H9 (cell line): ENCODE measurements at regions not wholly inside any gene's neighbourhood (a gene's known extent, or its start where the extent isn't known, plus 50 kb on each side); places are given as distances from the start of the nearest gene placed in this dataset.

Source experiments
- DNase-seq: peaks from one replicate; pipeline ENCODE4 v3.0.0-alpha.2; 2017
- H2AFZ ChIP-seq: one replicate; pipeline ENCODE4 v1.6.1; 2013; ENCODE audit warnings: mild to moderate bottlenecking, low read length, control low read depth, moderate library complexity
- H2AK5ac ChIP-seq: 2 replicates; pipeline ENCODE4 v1.6.1; 2013; ENCODE audit warnings: low read length, control low read depth, mixed read lengths; ENCODE audit not compliant: insufficient read length
- H2BK120ac ChIP-seq: one replicate; pipeline ENCODE4 v1.6.1; 2013; ENCODE audit warnings: low read depth, mild to moderate bottlenecking, low read length, control low read depth, inconsistent platforms; ENCODE audit not compliant: poor library complexity, severe bottlenecking
- H2BK12ac ChIP-seq: 2 replicates; pipeline ENCODE4 v1.6.1; 2013; ENCODE audit warnings: low read length, control low read depth, mixed read lengths, low read depth; ENCODE audit not compliant: insufficient read length
- H2BK15ac ChIP-seq: 2 replicates; pipeline ENCODE4 v1.6.1; 2013; ENCODE audit warnings: low read depth, low read length, control low read depth
- H2BK20ac ChIP-seq: one replicate; pipeline ENCODE4 v1.6.1; 2013; ENCODE audit warnings: low read depth, mild to moderate bottlenecking, low read length, control low read depth, inconsistent platforms; ENCODE audit not compliant: poor library complexity, severe bottlenecking
- H2BK5ac ChIP-seq: 2 replicates; pipeline ENCODE4 v1.6.1; 2013; ENCODE audit warnings: low read length, control low read depth, mixed read lengths; ENCODE audit not compliant: insufficient read length
- H3K14ac ChIP-seq: 2 replicates; pipeline ENCODE4 v1.6.1; 2013; ENCODE audit warnings: low read length, control low read depth; ENCODE audit not compliant: insufficient read depth
- H3K18ac ChIP-seq: 2 replicates; pipeline ENCODE4 v1.6.1; 2013; ENCODE audit warnings: low read depth, mild to moderate bottlenecking, mixed read lengths, low read length, control low read depth; ENCODE audit not compliant: insufficient read length
- H3K23ac ChIP-seq: 2 replicates; pipeline ENCODE4 v1.6.1; 2013; ENCODE audit warnings: low read length, control low read depth, mixed read lengths, low read depth; ENCODE audit not compliant: insufficient read length
- H3K23me2 ChIP-seq: 2 replicates; pipeline ENCODE4 v1.6.1; 2013; ENCODE audit warnings: low read depth, mild to moderate bottlenecking, mixed read lengths, low read length, control low read depth; ENCODE audit not compliant: insufficient read length, poor library complexity, severe bottlenecking
- H3K27ac ChIP-seq: 2 replicates; pipeline ENCODE4 v1.5.1; 2013; ENCODE audit warnings: low read length, control low read depth, mixed read lengths, low read depth; ENCODE audit not compliant: insufficient read length
- H3K27me3 ChIP-seq: 2 replicates; pipeline ENCODE4 v1.6.1; 2013; ENCODE audit warnings: low read length, control low read depth, inconsistent platforms; ENCODE audit not compliant: insufficient read depth
- H3K4ac ChIP-seq: 2 replicates; pipeline ENCODE4 v1.6.1; 2013; ENCODE audit warnings: low read depth, mild to moderate bottlenecking, control low read depth, inconsistent platforms, low read length, moderate library complexity
- H3K4me1 ChIP-seq: 2 replicates; pipeline ENCODE4 v1.6.1; 2013; ENCODE audit warnings: low read length, control low read depth, inconsistent platforms; ENCODE audit not compliant: insufficient read depth
- H3K4me2 ChIP-seq: 2 replicates; pipeline ENCODE4 v1.6.1; 2013; ENCODE audit warnings: low read length, control low read depth, mixed read lengths; ENCODE audit not compliant: insufficient read length, insufficient read depth
- H3K56ac ChIP-seq: 2 replicates; pipeline ENCODE4 v1.6.1; 2013; ENCODE audit warnings: low read depth, mild to moderate bottlenecking, mixed read lengths, low read length, control low read depth; ENCODE audit not compliant: insufficient read length
- H3K79me1 ChIP-seq: 2 replicates; pipeline ENCODE4 v1.6.1; 2013; ENCODE audit warnings: low read depth, mild to moderate bottlenecking, moderate library complexity, low read length, control low read depth, inconsistent platforms; ENCODE audit not compliant: insufficient read depth, poor library complexity, severe bottlenecking
- H3K79me2 ChIP-seq: 2 replicates; pipeline ENCODE4 v1.6.1; 2013; ENCODE audit warnings: low read length, control low read depth, inconsistent platforms; ENCODE audit not compliant: insufficient read depth
- H3K9ac ChIP-seq: 2 replicates; pipeline ENCODE4 v1.6.1; 2013; ENCODE audit warnings: low read length, control low read depth, mixed read lengths; ENCODE audit not compliant: insufficient read length; ENCODE audit errors: extremely low read depth
- H3K9me3 ChIP-seq: one replicate; pipeline ENCODE4 v1.6.1; 2013; ENCODE audit warnings: low read depth, low read length, inconsistent platforms; ENCODE audit not compliant: control insufficient read depth
- H3T11ph ChIP-seq: one replicate; pipeline ENCODE4 v1.6.1; 2013; ENCODE audit warnings: mild to moderate bottlenecking, low read length, control low read depth, inconsistent platforms
- H4K20me1 ChIP-seq: one replicate; pipeline ENCODE4 v1.6.1; 2013; ENCODE audit not compliant: control insufficient read depth, insufficient read length, insufficient read depth
- H4K5ac ChIP-seq: 2 replicates; pipeline ENCODE4 v1.6.1; 2013; ENCODE audit warnings: low read depth, mild to moderate bottlenecking, mixed read lengths, low read length, control low read depth; ENCODE audit not compliant: insufficient read length
- H4K8ac ChIP-seq: replicated peaks from 2 replicates; pipeline ENCODE4 v1.6.1; 2013; ENCODE audit warnings: low read length, control low read depth, mixed read lengths, low read depth; ENCODE audit not compliant: insufficient read length
- H4K91ac ChIP-seq: 2 replicates; pipeline ENCODE4 v1.6.1; 2013; ENCODE audit warnings: low read depth, mild to moderate bottlenecking, moderate library complexity, mixed read lengths, low read length, control low read depth; ENCODE audit not compliant: insufficient read length
- H3K27ac Mint-ChIP-seq, 3 experiments: 2 replicates in 2 of 3; 3 replicates in 1 of 3; pipeline ENCODE4 v1.8.0; 2020 to 2021; ENCODE audit warnings: mixed read lengths in 3 of 3, mild to moderate bottlenecking in 1 of 3, moderate library complexity in 1 of 3
- H3K27me3 Mint-ChIP-seq: 2 replicates; pipeline ENCODE4 v1.8.0; 2021; ENCODE audit warnings: low read depth, mild to moderate bottlenecking, moderate library complexity, mixed read lengths
- H3K36me3 Mint-ChIP-seq, 3 experiments: 2 replicates in 2 of 3; 3 replicates in 1 of 3; pipeline ENCODE4 v1.8.0; 2020 to 2021; ENCODE audit warnings: low read depth in 3 of 3, mixed read lengths in 3 of 3; ENCODE audit not compliant: insufficient read depth in 1 of 3
- H3K4me1 Mint-ChIP-seq, 2 experiments: 2 replicates each; pipeline ENCODE4 v1.8.0; 2020; ENCODE audit warnings: mixed read lengths in 2 of 2
- H3K4me3 Mint-ChIP-seq, 2 experiments: 2 replicates in 1 of 2; 3 replicates in 1 of 2; pipeline ENCODE4 v1.8.0; 2020 to 2021; ENCODE audit warnings: mild to moderate bottlenecking in 2 of 2, mixed read lengths in 2 of 2, moderate library complexity in 1 of 2
- H3K9me3 Mint-ChIP-seq, 2 experiments: 2 replicates in 1 of 2; 3 replicates in 1 of 2; pipeline ENCODE4 v1.8.0; 2020; ENCODE audit warnings: mild to moderate bottlenecking in 2 of 2, mixed read lengths in 2 of 2, moderate library complexity in 1 of 2
- CTCF ChIP-seq: fragments of 200-600 bp; sonication (generic); conservative IDR thresholded peaks from 3 replicates; pipeline ENCODE4 v1.8.0; 2021; ENCODE audit warnings: antibody characterized with exemption, mild to moderate bottlenecking
- WGBS: extraction: QIAGEN DNeasy Blood & Tissue Kit; methylation state at CpG from one replicate; pipeline ENCODE4 v1.1.7; 2013; ENCODE audit warnings: missing lambda C conversion rate, low lambda C conversion rate, mixed read lengths; ENCODE audit not compliant: insufficient read length; ENCODE audit errors: extremely low coverage; 5-methylcytosine and 5-hydroxymethylcytosine counted together

DNA sequence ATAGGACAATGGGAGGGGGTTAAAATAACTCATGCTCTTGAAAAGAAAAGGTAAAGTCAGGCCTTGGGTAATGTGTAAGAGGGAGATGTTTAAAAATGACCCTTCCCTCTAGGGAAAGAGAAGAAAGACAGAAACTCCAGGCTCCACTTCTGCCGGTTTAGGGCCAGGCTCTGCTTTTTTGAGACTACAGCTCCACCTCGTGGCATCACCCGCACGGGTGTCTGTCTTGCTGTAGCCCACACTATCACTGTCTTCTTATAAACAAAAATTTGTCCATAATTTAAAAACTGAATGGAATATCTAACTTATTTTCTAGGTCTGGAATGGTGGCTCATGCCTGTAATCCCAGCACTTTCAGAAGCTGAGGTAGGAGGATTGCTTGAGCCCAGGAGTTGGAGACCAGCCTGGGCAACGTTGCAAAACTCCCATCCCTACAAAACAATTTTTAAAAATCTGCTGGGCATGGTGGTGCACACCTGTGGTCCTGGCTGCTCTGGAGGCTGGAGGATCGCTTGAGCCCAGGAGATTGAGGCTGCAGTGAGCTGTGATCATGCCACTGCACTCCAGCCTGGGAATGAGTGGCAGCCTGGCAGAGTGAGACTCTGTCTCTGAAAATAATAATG lies 65.1 kb upstream of the GTF3A start:
- Histone ChIP-seq H3K9me3 (no peaks in the 10 kb centered on the region), H2AK5ac (no peak overlapping the region), H3K18ac (no peak overlapping the region), H2BK12ac (no peak overlapping the region), H4K5ac (no peak overlapping the region), H3K14ac (no peak overlapping the region), H3K4me1 (peaks cover 10% of the 10 kb centered on the region; the same call in 1 of the 2 replicates), H3K23ac (no peak overlapping the region), H3K9ac (no peak overlapping the region), H3K4me2 (no peak overlapping the region), H3K79me2 (no peaks in the 10 kb centered on the region), H3K4ac (no peak overlapping the region), H3T11ph (no peak overlapping the region), H2BK120ac (no peak overlapping the region), H4K20me1 (no peaks in the 10 kb centered on the region), H3K23me2 (peaks cover 8% of the 10 kb centered on the region), H2BK15ac (no peak overlapping the region), H4K8ac (no peak overlapping the region), H3K56ac (no peak overlapping the region), H4K91ac (no peak overlapping the region), H2BK5ac (no peak overlapping the region), H2AFZ (no peak overlapping the region), H3K27ac (no peak overlapping the region), H2BK20ac (no peak overlapping the region), H3K27me3 (no peaks in the 10 kb centered on the region), H3K79me1 (no peaks in the 10 kb centered on the region)
- Mint-ChIP-seq H3K4me3 (no peak overlapping the region; a peak in 1 of 5 replicates), H3K9me3 (no peaks in the 10 kb centered on the region; a peak in 1 of 5 replicates), H3K4me1 (peaks cover 34 to 49% of the 10 kb centered on the region in 2 experiments), H3K27me3 (peaks cover 16% of the 10 kb centered on the region), H3K27ac (peak overlapping the region in 1 of 3 experiments; percentile 13; a peak in 1 of 7 replicates), H3K36me3 (no peaks in the 10 kb centered on the region)
- TF ChIP-seq CTCF = peak; percentile 93
- DNase-seq = peak; percentile 67
- WGBS = no CpG with 5 or more reads among the region's 6 CpGs
